Stimulated activated CD4-positive, alpha-beta T cell treated with anti-CD3 and anti-CD28 coated beads, Interleukin-12 subunit alpha, Interleukin-12 subunit beta, amount 100 ng/mL, for 24 hours (primary cell): ENCODE measurements at regions not wholly inside any gene's neighbourhood (a gene's known extent, or its start where the extent isn't known, plus 50 kb on each side); places are given as distances from the start of the nearest gene placed in this dataset.

Experiments
- DNase-seq, 2 experiments: peaks; one replicate each; pipeline ENCODE4 v3.0.0-alpha.2; 2020; ENCODE audit warnings: low read depth in 2 of 2

- DNase-seq = no peak
Observed at GRCh38 chr6:1482381-1483166, 93.2 kb downstream of the FOXF2 start.

DNA sequence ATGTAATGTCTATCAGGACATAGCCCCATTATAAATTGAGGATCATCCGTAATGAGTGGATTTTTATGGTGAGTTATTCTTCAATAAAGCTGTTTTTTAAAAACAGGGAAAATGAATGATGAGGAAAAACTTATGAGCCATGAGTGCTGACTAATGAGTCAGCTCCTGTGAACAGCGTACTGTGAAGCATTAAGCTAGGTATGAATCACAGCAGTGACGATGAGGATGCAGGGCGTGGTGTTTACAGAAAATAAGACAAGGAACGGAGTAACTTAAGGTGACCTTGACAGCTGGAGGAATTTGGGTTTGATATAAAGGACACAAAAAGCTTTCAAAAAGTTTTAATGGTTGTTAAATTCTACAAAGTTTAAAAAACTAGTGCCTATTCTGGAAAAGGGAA is 96.3 kb downstream of the FOXF2 start:
- no peak for DNase-seq

GRCh38 chr6:1486387-1486786 is 97.0 kb downstream of the FOXF2 start:
- no peak for DNase-seq

GRCh38 chr6:1487239-1487638 is 97.9 kb downstream of the FOXF2 start:
- DNase-seq = no peak

DNA sequence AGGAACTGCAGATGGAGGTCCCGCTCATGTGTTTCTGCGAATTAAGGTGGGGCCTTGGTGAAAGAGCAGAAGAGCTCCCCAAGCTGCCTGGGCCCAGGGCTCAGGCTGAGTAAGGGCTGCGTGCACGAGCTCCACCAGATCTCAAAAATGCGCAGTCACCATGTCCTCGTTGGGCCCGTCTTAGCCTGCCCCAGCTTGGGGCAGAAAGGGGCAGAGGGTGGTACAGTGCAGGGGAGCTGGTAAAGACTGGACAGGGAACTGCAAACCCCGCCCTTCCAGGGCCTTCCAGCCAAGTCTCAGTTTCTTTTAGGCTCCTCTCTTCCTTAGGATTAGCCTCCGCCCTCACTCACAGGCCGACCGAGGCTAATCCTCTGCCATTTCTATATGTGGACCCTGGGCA is 101.6 kb downstream of the FOXF2 start:
- no peak for DNase-seq

- DNase-seq = no peak
Observed at GRCh38 chr6:1491591-1492319, 102.4 kb downstream of the FOXF2 start.

DNA sequence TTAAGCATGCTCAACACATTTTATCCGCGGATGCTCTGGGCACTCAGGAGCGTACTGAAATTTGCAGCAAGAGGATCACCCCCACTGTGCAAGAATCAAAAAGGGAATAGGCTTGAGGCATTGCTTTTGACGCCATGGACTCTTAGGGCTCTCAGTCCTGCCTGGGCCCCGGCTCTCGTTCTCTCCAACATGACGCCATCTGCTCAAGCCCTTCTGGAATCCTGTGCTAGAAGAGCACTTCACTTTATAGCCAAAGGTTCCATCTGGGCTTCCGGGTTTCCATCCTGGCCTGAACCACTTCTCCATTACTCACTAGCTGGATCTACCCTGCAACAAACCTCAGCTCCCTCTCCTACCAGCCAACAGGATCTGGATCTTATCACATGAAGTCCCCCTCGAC is 105.3 kb downstream of the FOXF2 start:
- DNase-seq = no peak

- no peak for DNase-seq
Observed at GRCh38 chr6:1495344-1495743, 106.0 kb downstream of the FOXF2 start.

DNA sequence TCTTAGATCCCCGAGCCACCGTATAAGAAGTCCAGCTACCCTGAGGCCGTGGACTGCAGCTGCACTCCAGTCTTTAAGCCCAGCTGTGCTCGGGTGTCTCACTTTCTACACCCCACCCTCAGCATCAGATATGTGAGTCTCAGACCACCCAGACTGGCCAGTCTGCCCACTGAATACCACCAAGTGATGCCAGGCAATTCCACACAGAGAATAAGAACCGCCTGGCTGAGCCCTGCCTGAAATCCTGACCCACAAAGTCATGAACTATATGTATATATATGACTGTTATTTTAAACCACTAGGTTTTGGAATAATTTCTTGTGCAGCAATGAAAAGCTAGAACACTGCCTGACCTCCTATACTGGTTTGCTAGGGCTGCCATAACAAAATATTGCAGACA is 106.7 kb downstream of the FOXF2 start:
- no peak for DNase-seq

GRCh38 chr6:1496836-1497760 is 107.7 kb downstream of the FOXF2 start:
- DNase-seq = no peak

DNA sequence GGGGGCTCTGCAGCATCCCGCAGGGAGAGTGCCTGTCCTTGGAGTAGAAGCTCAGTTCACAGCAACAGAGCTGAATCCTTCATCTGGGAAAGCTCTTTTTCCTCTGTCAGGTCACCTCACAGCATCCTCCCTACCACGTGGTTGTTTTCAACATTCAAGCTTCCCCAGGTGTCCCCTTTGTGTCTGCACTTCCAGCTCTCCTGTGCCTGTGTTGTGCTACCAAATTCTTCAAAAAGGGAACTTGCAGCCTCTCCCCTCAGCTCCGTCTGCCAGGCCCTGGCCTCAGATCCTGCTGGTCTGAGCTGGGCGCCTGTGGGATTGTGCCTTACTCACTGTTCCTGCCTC is 108.4 kb downstream of the FOXF2 start:
- DNase-seq = no peak

DNA sequence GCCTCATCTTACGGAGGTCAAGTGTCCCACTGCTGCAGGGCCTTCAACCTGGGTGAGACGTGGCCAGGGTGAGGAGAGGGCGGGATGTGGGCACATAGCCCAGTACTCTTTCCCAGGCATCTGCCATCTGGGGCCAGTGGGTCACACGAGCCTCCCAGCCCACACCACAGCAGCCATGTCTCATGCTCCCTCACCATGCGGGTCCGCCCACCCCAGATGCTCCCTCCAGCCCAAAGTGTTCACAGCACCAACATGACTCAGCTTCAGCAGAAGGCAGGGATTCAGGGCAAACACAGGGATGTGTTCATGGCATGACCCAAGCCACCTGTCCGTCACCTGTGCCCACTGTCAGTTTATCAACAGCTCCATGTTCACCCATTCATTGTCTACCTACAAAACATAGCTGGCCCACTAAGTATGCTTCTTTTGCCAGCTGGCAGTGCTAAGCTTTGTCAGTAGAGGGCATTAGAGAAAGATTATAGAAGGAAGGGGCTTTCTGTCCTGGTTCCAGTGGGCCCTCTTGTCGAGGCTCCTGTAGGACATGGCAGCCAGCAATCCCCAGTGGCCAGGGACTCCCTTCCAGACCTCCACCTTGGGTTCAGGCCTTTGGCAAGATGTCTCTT is 109.2 kb downstream of the FOXF2 start:
- no peak for DNase-seq

DNA sequence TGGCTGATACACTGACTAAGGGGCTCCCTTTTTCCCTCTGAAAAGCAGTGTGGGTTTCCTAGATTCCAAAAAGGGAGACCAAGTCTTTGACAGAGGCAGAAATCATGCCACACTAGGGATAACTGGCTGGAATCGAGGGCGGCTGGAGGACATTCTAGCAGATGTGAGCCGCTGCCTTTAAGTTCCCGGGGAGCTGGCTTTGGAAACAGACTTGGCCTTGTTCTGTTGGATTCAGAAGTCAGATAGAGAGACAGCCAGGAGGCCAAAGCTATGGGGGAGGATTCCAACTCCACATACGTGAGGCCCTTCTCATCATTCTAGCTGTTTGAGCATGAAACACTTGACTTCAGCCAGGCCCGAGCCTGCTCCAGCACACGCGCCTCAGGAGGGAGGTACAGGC is 109.9 kb upstream of the FOXC1 start:
- DNase-seq = no peak

DNA sequence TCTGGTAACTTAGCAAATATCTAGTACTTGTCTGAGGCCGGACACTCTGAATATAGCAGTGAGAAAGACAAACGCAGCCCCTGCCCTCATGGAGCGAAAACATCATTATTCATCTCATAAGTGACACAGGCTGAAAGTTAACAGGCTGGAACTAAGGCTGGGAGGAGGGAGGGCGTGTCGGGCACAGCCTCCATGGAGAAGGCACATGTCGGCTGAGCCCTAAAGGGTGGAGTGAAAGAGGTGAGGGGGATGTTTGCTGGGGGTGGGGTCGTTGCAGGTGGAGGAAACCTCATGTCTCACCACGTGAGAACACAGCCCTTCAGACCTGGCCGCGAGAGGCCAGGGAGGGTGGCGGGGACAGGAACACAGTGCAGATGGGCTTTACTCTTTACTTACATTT is 108.8 kb upstream of the FOXC1 start:
- DNase-seq = no peak

GRCh38 chr6:1502041-1502440 is 107.7 kb upstream of the FOXC1 start:
- DNase-seq = no peak

DNA sequence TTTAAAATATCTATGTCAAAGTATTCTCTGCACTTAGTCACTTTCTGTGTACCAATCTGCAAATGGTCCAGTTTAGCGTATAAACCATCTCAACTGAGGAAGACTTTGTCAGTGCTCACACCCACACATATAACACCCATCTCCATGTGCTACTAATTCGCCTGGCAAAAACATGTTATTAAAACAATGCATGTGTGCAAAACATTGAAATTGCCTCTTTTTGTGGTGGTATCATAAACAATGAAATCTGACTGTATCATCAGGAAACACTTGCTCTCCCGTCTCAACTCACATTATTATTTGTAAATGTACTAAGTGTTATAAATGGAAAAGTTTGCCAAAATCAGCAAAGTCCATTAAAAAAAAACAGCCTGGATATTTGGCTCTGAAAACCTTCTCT is 105.9 kb upstream of the FOXC1 start:
- no peak for DNase-seq

GRCh38 chr6:1504465-1504864 is 105.2 kb upstream of the FOXC1 start:
- no peak for DNase-seq

- DNase-seq = no peak
Observed at GRCh38 chr6:1507251-1507650, 102.5 kb upstream of the FOXC1 start.

DNA sequence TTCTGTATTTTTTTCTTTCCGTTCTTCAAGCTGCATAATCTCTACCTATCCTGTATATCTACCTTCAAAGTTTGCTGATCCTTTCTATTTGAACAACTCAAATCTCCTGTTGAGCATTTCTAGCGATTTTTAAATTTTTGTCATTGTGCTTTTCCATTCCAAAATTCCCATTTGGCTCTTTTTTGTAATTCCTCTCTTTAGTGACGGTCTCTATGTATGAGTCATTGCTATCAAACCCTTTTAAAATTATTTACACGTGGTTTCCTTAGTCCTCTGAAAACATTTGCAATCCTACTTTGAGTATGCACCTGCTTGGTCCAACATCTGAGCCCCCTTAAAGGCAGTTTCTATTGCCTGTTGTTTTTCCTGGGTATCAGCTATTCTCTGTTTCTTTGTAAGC is 100.5 kb upstream of the FOXC1 start:
- DNase-seq = no peak

DNA sequence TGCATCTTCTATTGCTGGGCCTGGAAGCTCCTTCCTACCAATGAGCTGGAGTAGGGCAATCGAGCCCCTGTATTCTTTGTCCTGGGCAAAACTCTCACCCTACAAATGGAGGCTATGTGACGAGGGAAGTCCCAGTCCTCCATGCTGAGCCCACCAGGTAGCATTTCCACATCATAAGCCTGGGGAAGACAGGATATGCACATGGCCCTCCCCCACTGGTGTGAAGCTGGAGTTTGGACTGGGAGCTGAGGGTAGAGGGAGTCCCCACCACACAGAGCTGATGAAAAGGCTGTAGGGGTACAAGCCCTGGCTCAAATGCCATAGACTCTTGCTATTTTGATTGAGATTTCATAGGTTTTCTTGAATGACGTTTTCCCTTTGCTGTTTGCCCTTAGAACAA is 99.5 kb upstream of the FOXC1 start:
- no peak for DNase-seq

DNA sequence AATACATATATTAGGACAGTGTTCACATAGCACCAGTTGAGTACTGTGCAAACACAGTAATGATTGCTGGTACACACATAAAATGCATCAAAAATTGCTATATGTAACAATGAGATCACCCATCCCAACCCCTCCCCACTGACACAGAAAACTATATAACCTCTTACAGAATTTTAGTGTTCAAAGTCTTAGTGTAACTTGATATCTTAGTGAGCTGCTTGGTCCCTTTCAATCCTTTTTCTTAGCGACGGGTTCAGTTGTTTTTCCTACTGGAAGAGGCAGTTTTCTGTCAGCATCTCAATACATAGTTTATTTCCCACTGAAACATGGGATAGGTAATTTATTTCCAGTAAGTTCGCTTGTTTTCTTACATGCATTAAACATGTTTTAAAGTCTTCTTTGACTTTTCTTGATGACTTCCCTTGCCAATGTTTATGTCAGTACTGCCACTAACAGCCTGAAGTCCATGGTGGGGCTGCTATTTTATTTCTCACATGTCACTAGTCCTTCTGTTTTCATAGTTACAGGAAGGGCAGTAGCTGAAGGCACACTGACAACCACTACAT is 96.4 kb upstream of the FOXC1 start:
- DNase-seq = no peak

DNA sequence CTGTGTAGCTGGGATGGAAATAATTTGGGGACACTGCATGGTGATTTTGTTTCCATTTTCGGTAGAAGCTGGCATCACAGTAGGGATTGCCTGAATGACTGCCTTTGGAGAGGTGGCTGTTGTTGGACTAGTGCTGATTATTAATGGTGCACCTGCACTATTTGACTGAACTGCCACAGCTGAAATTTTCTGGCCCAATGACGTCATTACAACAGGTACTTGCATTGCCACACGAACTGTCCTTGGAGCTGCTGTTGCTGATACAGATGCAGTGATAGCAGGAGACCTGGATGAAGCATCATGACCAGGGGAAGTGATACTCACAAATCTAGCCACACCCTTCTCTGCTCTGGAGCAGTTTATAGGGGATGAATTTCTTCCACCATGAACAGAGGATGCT is 95.6 kb upstream of the FOXC1 start:
- DNase-seq = no peak
